ENCODE measurements at regions not wholly inside any gene's neighbourhood (a gene's known extent, or its start where the extent isn't known, plus 50 kb on each side); places are given as distances from the start of the nearest gene placed in this dataset.

DNA sequence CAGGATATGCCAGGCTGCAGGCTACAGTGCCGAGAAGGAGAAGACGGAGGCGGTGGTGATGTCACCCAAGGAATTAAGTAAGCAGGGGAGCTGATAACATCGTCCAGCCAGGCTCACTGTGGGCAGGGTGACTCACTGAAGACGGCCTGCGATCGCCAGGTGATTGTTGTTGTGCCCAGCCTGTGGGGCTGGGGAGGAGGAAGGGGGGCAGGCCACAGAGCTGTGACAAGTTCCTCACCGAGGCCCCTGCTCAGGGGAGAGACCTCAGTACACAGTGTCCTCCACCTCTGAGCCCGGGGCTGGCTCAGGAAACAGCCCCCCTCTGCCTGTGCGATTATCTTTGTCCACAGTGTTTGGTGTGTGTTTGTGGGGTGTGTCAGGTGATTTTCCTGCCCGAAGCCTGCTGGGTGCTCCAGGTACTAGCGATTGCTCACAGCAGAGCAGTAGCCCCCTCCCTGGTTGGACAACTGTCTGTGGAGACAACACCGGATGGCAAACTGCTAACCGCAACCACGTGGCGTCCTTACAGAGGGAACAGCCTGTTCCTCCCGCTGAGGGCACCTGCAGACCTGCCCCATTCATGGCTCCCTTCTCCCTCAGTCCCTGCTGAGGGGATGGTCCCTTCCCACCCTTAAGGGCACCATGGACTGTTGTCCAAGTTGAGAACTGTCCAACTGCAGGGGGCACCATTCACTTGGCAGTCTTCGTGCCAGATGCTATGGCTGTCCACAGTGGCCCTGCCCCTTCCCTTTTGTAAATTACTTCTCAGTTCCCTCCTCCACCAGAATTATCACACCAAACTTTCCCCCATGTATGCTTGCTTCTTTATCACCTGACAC is 95.1 kb downstream of the ZFP36L2 start:
- TF ChIP-seq TAF1 (IDR thresholded peaks at IDR 0.05; ENCODE audit: low read depth) (no peak), RAD21 (IDR thresholded peaks at IDR 0.05; ENCODE audit: low read depth) (peak; percentile 96), NFIC (IDR thresholded peaks at IDR 0.05) (0 out of 2 replicates have a peak, but pooled peaks have one; percentile 24), YY1 (IDR thresholded peaks at IDR 0.05; ENCODE audit: low read depth) (0 out of 2 replicates have a peak, but pooled peaks have one; percentile 50), EGR1 (IDR thresholded peaks at IDR 0.05) (no peak), ZBTB7A (IDR thresholded peaks at IDR 0.05; ENCODE audit: low read depth) (no peak), TCF12 (IDR thresholded peaks at IDR 0.05; ENCODE audit: low read depth) (peak; percentile 38; the same call in 1 of the 2 replicates), TEAD4 (IDR thresholded peaks at IDR 0.05) (no peak), EP300 (IDR thresholded peaks at IDR 0.05; ENCODE audit: borderline replicate concordance) (no peak), CREB1 (IDR thresholded peaks at IDR 0.05; ENCODE audit: low read depth) (no peak), FOXM1 (IDR thresholded peaks at IDR 0.05; ENCODE audit: borderline replicate concordance, low read depth) (no peak), CEBPB (IDR thresholded peaks at IDR 0.05) (0 out of 2 replicates have a peak, but pooled peaks have one; percentile 14)
- TF ChIP-seq, protein P1, sequence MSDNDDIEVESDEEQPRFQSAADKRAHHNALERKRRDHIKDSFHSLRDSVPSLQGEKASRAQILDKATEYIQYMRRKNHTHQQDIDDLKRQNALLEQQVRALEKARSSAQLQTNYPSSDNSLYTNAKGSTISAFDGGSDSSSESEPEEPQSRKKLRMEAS (IDR thresholded peaks at IDR 0.05), result peak; percentile 43; the same call in 1 of the 2 replicates
- TF ChIP-seq, protein P2, sequence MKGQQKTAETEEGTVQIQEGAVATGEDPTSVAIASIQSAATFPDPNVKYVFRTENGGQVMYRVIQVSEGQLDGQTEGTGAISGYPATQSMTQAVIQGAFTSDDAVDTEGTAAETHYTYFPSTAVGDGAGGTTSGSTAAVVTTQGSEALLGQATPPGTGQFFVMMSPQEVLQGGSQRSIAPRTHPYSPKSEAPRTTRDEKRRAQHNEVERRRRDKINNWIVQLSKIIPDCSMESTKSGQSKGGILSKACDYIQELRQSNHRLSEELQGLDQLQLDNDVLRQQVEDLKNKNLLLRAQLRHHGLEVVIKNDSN (IDR thresholded peaks at IDR 0.05), result no peak
- TF ChIP-seq, protein P3, sequence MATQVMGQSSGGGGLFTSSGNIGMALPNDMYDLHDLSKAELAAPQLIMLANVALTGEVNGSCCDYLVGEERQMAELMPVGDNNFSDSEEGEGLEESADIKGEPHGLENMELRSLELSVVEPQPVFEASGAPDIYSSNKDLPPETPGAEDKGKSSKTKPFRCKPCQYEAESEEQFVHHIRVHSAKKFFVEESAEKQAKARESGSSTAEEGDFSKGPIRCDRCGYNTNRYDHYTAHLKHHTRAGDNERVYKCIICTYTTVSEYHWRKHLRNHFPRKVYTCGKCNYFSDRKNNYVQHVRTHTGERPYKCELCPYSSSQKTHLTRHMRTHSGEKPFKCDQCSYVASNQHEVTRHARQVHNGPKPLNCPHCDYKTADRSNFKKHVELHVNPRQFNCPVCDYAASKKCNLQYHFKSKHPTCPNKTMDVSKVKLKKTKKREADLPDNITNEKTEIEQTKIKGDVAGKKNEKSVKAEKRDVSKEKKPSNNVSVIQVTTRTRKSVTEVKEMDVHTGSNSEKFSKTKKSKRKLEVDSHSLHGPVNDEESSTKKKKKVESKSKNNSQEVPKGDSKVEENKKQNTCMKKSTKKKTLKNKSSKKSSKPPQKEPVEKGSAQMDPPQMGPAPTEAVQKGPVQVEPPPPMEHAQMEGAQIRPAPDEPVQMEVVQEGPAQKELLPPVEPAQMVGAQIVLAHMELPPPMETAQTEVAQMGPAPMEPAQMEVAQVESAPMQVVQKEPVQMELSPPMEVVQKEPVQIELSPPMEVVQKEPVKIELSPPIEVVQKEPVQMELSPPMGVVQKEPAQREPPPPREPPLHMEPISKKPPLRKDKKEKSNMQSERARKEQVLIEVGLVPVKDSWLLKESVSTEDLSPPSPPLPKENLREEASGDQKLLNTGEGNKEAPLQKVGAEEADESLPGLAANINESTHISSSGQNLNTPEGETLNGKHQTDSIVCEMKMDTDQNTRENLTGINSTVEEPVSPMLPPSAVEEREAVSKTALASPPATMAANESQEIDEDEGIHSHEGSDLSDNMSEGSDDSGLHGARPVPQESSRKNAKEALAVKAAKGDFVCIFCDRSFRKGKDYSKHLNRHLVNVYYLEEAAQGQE (IDR thresholded peaks at IDR 0.05; ENCODE audit: low read depth), result no peak

DNA sequence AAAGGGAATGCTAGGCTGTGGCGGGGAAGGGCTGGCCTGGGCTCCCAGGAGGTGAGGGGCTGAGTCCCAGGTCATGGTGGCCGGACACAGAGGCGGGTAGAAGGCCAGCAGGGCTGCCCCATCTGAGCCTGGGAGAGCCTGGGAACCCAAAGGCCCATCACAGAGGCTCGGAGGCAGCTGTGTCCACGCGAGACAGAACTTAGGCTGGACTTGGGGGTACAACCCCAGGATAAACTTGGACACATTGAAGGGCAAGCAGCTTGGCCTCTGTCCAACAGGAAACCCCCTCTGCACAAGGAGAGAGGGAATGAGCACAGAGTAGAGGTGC is 95.9 kb downstream of the ZFP36L2 start:
- no peak for TF ChIP-seq YY1 (IDR thresholded peaks at IDR 0.05; ENCODE audit: low read depth)

DNA sequence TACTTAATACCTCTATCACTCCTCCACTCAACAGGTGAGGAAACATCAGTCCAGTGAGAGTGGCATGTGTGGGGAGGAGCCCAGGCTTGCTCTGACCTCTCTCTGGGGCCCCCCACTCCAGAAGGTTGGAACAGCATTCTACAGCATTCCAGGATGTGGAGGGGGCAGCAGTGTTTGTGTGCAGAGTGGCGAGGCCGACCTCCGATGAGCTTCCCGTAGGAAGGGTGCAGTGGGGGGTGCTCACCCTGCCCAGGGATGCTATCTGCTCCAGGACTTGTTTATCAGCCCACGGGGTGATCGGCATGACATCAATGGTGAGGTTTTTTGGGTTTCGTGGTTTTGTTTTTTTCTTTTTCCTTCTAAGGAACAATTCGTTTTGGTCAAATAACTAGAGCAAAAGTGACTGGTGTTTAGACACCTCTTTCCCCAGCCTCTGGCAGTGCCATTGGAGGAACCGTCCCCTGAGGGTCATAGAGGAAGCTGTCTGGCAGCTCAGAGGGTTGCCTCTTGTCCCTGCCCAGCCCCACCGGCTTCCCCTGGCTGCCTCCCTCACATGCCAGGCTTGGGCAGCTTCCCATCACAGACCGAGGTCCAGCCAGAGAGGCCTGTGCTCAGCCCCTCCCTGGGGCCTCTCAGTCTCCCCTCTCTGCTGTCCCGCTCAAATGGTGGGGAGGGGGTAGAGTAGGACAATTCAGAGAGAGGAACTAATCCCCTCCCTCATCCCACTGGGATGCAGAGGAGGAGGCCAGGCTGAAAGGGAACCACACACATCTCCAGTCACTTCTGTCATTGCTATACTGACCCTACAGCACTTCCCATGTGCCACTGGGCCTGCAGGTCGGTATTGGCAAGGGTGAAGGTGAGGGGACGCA is 96.5 kb downstream of the ZFP36L2 start:
- TF ChIP-seq EGR1 (IDR thresholded peaks at IDR 0.05) (no peak), FOXM1 (IDR thresholded peaks at IDR 0.05; ENCODE audit: borderline replicate concordance, low read depth) (no peak)

DNA sequence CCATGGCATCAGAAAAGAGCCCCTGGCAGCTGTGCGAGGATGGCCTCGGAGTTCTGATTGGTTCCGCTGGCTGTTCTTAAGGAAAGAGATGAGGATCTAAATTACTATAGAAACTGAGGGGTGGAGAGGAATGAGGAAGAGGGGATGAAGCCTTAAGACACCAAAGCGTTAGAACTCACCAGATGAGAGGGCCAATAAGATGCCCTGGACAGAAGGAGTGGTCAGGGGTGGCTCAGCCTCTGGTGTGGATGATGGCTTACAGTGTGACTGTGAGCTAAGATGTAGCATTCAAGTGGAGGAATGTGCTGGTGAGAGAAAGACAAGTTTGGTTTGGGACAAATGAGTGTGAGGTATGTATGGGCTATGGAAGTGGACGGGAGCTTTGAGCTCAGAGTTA is 97.8 kb downstream of the ZFP36L2 start:
- TF ChIP-seq CEBPB (IDR thresholded peaks at IDR 0.05) (no peak), RAD21 (IDR thresholded peaks at IDR 0.05; ENCODE audit: low read depth) (no peak), EGR1 (IDR thresholded peaks at IDR 0.05) (no peak)
- TF ChIP-seq, protein P1 (IDR thresholded peaks at IDR 0.05), result no peak

DNA sequence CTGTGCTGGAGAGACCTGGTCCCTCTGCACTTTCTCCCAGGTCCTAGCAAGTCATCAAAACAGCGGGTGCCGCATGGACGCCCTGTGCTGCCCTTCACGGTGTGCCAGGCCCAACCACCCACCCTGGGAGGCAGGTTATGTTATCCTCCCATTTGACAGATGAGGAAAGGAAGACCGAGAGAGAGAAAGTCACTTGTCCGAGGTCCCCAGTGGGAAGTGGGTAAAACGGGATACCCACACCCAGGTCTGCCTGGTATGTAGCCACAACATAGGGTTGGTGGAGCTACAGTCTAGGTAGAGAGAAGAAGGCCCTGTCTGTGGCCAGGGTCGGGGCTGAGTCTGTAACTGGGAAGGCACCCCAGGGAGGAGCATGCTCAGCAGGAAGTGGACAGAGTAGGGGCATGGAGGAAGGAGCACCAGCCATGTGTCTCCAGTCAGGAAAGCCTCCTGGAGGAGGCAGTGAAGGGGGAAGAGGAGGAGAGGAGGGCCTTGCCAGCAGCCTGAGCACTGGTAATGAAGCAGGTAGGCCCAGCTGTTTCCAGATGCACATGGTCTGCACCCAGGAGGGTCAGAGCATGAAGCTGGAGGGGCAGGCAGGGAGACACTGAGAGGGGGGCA is 98.4 kb downstream of the ZFP36L2 start:
- TF ChIP-seq NFIC (IDR thresholded peaks at IDR 0.05), result no peak
- TF ChIP-seq YY1 (IDR thresholded peaks at IDR 0.05; ENCODE audit: low read depth), result no peak
- no peak for TF ChIP-seq CEBPB (IDR thresholded peaks at IDR 0.05)
- no peak for TF ChIP-seq EGR1 (IDR thresholded peaks at IDR 0.05)
- TF ChIP-seq, protein P2 (IDR thresholded peaks at IDR 0.05), result no peak
- no peak for TF ChIP-seq TCF12 (IDR thresholded peaks at IDR 0.05; ENCODE audit: low read depth)
- TF ChIP-seq ZBTB7A (IDR thresholded peaks at IDR 0.05; ENCODE audit: low read depth), result no peak
- no peak for TF ChIP-seq EP300 (IDR thresholded peaks at IDR 0.05; ENCODE audit: borderline replicate concordance)
- no peak for TF ChIP-seq FOXM1 (IDR thresholded peaks at IDR 0.05; ENCODE audit: borderline replicate concordance, low read depth)
- no peak for TF ChIP-seq TEAD4 (IDR thresholded peaks at IDR 0.05)
- TF ChIP-seq RAD21 (IDR thresholded peaks at IDR 0.05; ENCODE audit: low read depth), result no peak
- no peak for TF ChIP-seq CREB1 (IDR thresholded peaks at IDR 0.05; ENCODE audit: low read depth)
- TF ChIP-seq TAF1 (IDR thresholded peaks at IDR 0.05; ENCODE audit: low read depth), result no peak
- TF ChIP-seq, protein P1 (IDR thresholded peaks at IDR 0.05), result no peak
- TF ChIP-seq, protein P3 (IDR thresholded peaks at IDR 0.05; ENCODE audit: low read depth), result no peak

Data from Ishikawa (cell line).